ENCODE measurements at regions not wholly inside any gene's neighbourhood (a gene's known extent, or its start where the extent isn't known, plus 50 kb on each side); places are given as distances from the start of the nearest gene placed in this dataset.

DNA sequence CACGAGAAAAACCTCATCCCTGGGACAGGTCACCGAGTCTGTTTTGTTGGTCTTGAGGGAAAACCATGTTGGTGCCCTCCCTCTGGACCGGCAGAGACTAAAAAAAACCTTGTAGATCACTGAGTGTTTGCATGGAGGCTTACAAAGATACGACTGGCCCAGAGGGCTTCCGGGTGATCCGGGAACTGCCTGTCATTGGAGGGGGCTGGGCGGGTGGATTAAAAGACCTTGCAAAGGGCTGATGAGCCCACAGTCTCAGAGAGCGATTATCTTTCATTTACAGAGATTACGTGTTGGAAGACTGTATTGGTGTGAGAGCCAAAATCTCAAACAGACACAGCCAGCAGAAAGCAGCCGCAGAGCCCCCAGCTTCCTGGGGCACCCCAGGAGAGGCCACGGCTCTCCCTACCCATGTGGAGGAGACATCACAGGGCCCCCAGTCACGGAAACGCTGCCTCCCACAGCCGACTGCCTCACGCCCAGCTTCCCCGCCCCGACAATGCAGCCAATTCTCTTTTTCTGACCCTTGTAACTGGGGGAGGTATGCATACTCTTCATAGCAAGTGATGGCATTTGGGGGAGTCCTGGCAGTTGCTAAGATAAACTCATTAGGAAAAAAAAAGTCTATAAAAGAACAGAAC, 426.4 kb downstream of the CTTN start:
- H3K9me3 ChIP-seq: no peaks in the 10 kb centered on the region
- DNase-seq (no peak), ATAC-seq (no peak)
- TF ChIP-seq POLR2A (IDR thresholded peaks at IDR 0.05): no peak
- TF ChIP-seq, protein P1, sequence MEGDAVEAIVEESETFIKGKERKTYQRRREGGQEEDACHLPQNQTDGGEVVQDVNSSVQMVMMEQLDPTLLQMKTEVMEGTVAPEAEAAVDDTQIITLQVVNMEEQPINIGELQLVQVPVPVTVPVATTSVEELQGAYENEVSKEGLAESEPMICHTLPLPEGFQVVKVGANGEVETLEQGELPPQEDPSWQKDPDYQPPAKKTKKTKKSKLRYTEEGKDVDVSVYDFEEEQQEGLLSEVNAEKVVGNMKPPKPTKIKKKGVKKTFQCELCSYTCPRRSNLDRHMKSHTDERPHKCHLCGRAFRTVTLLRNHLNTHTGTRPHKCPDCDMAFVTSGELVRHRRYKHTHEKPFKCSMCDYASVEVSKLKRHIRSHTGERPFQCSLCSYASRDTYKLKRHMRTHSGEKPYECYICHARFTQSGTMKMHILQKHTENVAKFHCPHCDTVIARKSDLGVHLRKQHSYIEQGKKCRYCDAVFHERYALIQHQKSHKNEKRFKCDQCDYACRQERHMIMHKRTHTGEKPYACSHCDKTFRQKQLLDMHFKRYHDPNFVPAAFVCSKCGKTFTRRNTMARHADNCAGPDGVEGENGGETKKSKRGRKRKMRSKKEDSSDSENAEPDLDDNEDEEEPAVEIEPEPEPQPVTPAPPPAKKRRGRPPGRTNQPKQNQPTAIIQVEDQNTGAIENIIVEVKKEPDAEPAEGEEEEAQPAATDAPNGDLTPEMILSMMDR (IDR thresholded peaks at IDR 0.05): no peak
- 58% methylated on average over 13 of the region's 17 CpGs for WGBS (ENCODE audit: insufficient coverage, low coverage, low lambda C conversion rate, missing lambda C conversion rate)
- no peak overlapping the region for H3K27ac ChIP-seq
- no peaks in the 10 kb centered on the region for H3K27me3 ChIP-seq
- H3K4me1 ChIP-seq: no peaks in the 10 kb centered on the region
- H3K4me3 ChIP-seq: no peak overlapping the region
- H3K36me3 ChIP-seq: no peaks in the 10 kb centered on the region
- intact Hi-C loops (cut with DNase I): loop anchor here in 1 of 2 donors (10.0 kb wide), 1 partner anchor 570 kb away; no protein-coding TSS in a partner anchor

DNA sequence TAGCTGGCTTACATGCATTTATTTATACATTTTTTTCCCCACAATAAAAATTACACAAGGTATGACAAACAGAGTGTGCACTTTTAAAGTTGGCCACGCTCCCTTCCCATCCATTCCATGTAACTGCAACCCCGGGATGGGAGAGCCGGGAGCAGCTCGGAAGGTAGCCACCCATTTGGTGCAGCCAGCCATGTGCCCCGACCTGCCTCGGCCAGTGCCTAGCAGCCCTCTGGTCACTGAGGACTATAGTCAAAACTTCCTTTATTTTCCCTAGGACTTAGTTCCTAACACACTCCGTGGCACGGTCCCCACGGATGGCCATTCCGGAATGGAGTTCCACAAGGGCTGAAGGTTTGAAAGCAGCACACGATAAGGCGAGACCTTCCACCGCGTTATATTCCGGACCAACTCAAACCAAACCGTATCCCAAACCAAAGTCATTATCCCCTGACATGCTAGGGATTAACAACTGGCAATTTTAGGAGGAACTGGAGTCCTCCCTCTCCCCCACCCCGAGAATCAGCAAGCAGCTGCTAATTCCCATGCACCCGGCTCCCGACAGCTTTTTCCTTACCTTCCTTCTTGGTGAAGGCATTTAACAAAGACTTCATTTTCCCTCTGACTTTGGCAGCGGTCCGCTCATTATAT, 426.4 kb downstream of the SHANK2 start:
- no peaks in the 10 kb centered on the region for H3K36me3 ChIP-seq
- DNase-seq (no peak), ATAC-seq (no peak)
- intact Hi-C loops (cut with DNase I): loop anchor here in 1 of 2 donors (10.0 kb wide), 1 partner anchor 569 kb away; no protein-coding TSS in a partner anchor
- H3K4me1 ChIP-seq: no peaks in the 10 kb centered on the region
- no peak overlapping the region for H3K4me3 ChIP-seq
- no peak overlapping the region for H3K27ac ChIP-seq
- WGBS (ENCODE audit: insufficient coverage, low coverage, low lambda C conversion rate, missing lambda C conversion rate): 75% methylated on average over 9 of the region's 21 CpGs
- H3K27me3 ChIP-seq: no peaks in the 10 kb centered on the region
- TF ChIP-seq, protein P1 (IDR thresholded peaks at IDR 0.05): no peak
- TF ChIP-seq POLR2A (IDR thresholded peaks at IDR 0.05): no peak
- no peaks in the 10 kb centered on the region for H3K9me3 ChIP-seq

DNA sequence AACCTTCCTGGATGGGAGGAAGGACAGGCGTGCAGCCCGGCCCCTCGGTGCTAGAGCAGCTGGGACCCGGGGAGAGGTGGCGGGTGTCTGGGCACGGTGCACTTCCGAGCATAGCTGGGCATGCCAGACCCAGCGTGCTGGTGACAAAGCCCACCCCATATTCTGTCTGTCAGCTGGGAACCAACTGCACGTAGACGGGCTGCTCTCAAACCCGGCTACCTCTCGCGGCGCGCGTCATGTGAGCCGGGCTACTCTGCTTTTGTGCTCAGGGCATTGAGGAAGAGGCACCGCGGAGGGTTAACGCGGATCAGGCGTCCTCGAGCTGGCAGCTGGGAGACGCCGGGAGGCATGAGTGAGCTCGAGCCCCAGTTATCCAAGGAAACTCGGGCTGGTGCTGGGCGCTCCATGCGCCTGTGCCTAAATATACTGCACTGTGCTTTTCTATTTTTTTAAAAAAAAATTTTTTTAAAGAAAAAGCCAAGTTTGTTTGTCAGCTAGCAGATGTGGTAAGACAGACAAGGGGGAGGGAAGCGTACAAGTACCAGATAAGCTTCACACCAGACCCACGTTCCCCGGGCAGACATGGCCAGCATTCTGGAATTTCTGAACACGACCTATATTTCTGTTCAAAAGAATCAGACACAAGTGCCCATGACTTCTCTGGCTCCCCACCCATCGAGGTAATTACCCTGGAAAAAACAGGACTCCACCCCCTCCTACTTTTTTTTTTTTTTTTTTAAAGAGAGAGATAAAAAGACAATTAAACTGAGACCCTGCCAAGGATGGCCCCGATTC, 425.6 kb downstream of the SHANK2 start:
- no peaks in the 10 kb centered on the region for H3K9me3 ChIP-seq
- no peak overlapping the region for H3K27ac ChIP-seq
- no peak for ATAC-seq
- TF ChIP-seq POLR2A (IDR thresholded peaks at IDR 0.05): no peak
- TF ChIP-seq, protein P1 (IDR thresholded peaks at IDR 0.05): no peak
- H3K4me3 ChIP-seq: no peak overlapping the region
- no peak for DNase-seq
- 40% methylated on average over 6 of the region's 35 CpGs for WGBS (ENCODE audit: insufficient coverage, low coverage, low lambda C conversion rate, missing lambda C conversion rate)
- H3K4me1 ChIP-seq: no peaks in the 10 kb centered on the region
- H3K36me3 ChIP-seq: no peaks in the 10 kb centered on the region
- H3K27me3 ChIP-seq: no peaks in the 10 kb centered on the region
- intact Hi-C loops (cut with DNase I): loop anchor here in 1 of 2 donors (10.0 kb wide), 1 partner anchor 568 kb away; no protein-coding TSS in a partner anchor

DNA sequence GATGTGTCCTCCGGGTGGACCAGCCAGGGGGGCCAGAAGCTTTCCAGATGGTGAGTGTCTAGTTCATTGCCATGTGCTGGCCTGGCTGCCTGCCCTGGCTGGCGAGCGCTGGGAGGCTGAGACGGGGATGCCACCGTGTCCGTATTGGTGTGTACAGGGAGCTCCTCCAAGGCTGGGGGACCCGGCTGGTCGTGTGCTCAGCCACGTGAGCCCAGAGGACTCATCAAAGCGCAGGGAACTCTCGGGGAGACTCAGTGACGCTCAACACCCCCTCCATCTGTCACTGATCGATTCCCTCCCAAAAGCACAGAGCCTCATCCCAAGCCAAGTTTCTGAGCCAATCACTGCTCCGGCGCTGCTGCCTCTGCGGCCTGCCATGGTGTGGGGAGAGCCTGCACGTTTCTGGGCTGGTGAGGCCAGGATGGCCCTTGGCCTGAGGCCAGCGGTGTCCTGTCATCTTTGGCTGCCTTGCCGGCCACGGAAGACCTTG, 423.7 kb downstream of the SHANK2 start:
- Histone ChIP-seq H3K4me3 (no peak overlapping the region), H3K36me3 (no peaks in the 10 kb centered on the region), H3K9me3 (no peaks in the 10 kb centered on the region), H3K27me3 (no peaks in the 10 kb centered on the region), H3K27ac (no peak overlapping the region), H3K4me1 (no peaks in the 10 kb centered on the region)
- DNase-seq (no peak), ATAC-seq (peak in 1 of 4 donors; percentile 19)
- TF ChIP-seq, protein P1 (IDR thresholded peaks at IDR 0.05): no peak
- no peak for TF ChIP-seq POLR2A (IDR thresholded peaks at IDR 0.05)
- intact Hi-C loops (cut with DNase I): loop anchor here in 1 of 2 donors (10.0 kb wide), 1 partner anchor 566 kb away; no protein-coding TSS in a partner anchor
- 80% methylated on average over 1 of the region's 20 CpGs for WGBS (ENCODE audit: insufficient coverage, low coverage, low lambda C conversion rate, missing lambda C conversion rate)
